ENCODE measurements at regions not wholly inside any gene's neighbourhood (a gene's known extent, or its start where the extent isn't known, plus 50 kb on each side); places are given as distances from the start of the nearest gene placed in this dataset.
A peak's percentile ranks its signal among the peaks of the same experiment; 100 is the strongest.

DNA sequence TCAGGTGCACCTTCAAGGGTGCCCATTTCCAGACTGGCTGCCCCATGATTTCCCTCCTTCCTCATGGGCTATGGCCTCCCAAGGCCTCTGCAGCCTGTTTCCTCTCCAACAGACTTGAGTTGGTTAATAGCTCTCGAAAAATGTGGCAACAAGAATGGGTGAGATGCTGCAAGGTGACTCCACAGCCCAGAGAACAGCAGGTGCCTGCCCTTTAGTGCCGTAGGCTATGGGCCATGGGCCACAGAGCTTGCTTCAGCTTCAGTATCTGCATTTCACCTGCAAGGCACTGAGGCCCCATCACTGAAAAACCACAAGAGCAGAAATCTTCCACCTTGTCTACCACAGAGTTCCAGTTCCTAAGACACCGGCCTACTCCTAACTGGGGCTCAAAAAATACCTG lies 122.0 kb downstream of the ETS2 start:
- intact Hi-C loops (cut with DNase I), result loop anchor here in 3 of 10 donors (5.0 kb wide), 2 partner anchors 45 to 60 kb away; no protein-coding TSS in a partner anchor
- Histone ChIP-seq H3K4me1 (peaks cover 6 to 41% (median 16%) of the 10 kb centered on the region in 9 donors), H3K27ac (no peak overlapping the region), H3K9me3 (peaks cover 0 to 10% (median 4%) of the 10 kb centered on the region in 11 donors), H3K27me3 (no peaks in the 10 kb centered on the region), H3K4me3 (no peak overlapping the region), H3K36me3 (no peaks in the 10 kb centered on the region)
- ATAC-seq (no peak), DNase-seq (no peak)
- TF ChIP-seq, protein P1, sequence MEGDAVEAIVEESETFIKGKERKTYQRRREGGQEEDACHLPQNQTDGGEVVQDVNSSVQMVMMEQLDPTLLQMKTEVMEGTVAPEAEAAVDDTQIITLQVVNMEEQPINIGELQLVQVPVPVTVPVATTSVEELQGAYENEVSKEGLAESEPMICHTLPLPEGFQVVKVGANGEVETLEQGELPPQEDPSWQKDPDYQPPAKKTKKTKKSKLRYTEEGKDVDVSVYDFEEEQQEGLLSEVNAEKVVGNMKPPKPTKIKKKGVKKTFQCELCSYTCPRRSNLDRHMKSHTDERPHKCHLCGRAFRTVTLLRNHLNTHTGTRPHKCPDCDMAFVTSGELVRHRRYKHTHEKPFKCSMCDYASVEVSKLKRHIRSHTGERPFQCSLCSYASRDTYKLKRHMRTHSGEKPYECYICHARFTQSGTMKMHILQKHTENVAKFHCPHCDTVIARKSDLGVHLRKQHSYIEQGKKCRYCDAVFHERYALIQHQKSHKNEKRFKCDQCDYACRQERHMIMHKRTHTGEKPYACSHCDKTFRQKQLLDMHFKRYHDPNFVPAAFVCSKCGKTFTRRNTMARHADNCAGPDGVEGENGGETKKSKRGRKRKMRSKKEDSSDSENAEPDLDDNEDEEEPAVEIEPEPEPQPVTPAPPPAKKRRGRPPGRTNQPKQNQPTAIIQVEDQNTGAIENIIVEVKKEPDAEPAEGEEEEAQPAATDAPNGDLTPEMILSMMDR (IDR thresholded peaks at IDR 0.05), result no peak
- 93 to 96% methylated on average over 3 of the region's 3 CpGs for WGBS, 2 donors

DNA sequence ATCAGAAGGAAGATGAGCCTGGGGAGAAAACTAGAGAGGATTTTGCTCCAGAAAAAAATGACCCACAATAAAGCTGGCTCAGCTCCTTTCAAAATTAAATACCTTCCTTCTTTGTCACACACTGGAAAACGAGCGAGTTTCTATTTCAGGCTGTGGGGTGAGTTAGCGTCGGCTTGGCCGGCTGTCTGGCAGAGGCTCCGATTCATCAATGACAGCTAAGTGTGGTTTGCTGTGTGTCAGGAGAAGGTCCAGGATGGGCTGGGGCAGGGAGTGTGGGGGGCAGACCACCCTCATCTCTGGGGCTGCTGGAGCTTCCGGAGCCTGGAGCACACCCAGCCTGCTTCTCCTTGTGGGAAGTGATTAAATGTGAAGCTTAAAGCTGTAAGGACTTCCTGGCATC lies 120.2 kb downstream of the ETS2 start:
- 0% methylated on average over 7 of the region's 7 CpGs for WGBS, 2 donors
- intact Hi-C loops (cut with DNase I), result loop anchor here in 3 of 10 donors (5.0 kb wide), 2 partner anchors 46 to 61 kb away; no protein-coding TSS in a partner anchor
- peaks cover 6 to 33% (median 17%) of the 10 kb centered on the region in 9 donors for H3K4me1 ChIP-seq

DNA sequence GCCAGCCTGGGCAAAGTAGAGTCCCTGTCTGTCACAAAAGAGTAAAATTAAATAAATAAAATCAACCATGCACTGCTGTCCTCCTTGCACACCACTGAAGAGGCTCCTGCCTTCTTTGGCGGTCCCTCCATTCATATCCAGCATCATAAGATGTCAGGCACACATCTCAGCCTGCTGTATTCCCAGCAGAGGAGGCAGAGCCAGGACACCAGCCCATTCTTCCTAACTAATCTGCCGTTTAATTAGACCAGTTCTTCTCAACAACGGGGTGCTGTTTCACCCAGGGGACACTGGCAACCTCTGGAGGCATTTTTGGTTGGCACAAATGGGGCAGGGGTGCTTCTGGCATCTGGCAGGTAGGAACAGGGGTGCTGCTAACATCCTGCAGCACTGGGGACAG lies 119.7 kb downstream of the ETS2 start:
- no peak for DNase-seq
- Histone ChIP-seq H3K36me3 (no peaks in the 10 kb centered on the region), H3K4me3 (peak overlapping the region in 7 of 10 donors; percentile 4 to 44 (median 32)), H3K27ac (peak overlapping the region; percentile 44 to 89 (median 72)), H3K27me3 (no peaks in the 10 kb centered on the region), H3K4me1 (peaks cover 6 to 34% (median 19%) of the 10 kb centered on the region in 9 donors), H3K9me3 (peaks cover 0 to 10% (median 4%) of the 10 kb centered on the region in 11 donors)
- intact Hi-C loops (cut with DNase I), result loop anchor here in 3 of 10 donors (5.0 kb wide), 2 partner anchors 47 to 62 kb away; no protein-coding TSS in a partner anchor
- 37 to 41% methylated on average over 3 of the region's 3 CpGs for WGBS, 2 donors
- TF ChIP-seq, protein P1 (IDR thresholded peaks at IDR 0.05), result no peak
- ATAC-seq, result peak in 7 of 8 donors; percentile 16 to 54 (median 25)

More for the DNA sequence above, 120.2 kb downstream of the ETS2 start:
- peaks cover 0 to 10% (median 4%) of the 10 kb centered on the region in 11 donors for H3K9me3 ChIP-seq
- peak overlapping the region in 8 of 10 donors; percentile 4 to 44 (median 32) for H3K4me3 ChIP-seq
- H3K27ac ChIP-seq, result peak overlapping the region; percentile 44 to 89 (median 72)
- H3K27me3 ChIP-seq, result no peaks in the 10 kb centered on the region
- ATAC-seq (peak; percentile 86 to 95 (median 89)), DNase-seq (peak; percentile 60 to 71)
- H3K36me3 ChIP-seq, result no peaks in the 10 kb centered on the region
- TF ChIP-seq, protein P1 (IDR thresholded peaks at IDR 0.05), result no peak

DNA sequence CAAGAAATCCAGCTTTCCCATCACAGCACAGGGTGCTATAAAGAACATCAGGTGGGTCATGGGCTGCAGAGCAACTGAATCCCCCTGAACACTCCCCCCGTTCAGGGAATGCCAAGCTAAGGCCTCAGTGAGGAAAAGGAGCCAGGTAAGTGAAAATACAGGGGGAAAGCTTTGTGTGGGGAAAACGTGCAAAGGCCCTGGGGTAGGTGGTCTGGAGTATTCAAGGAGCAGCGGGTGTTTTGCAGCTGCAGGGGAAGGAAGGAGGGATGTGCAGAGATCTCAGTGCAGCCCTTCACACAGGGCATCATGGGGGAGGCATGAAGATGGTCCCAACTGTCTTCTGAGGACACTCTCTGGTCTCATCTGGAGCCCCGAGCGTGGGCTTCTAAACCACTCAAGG lies 119.2 kb downstream of the ETS2 start:
- Histone ChIP-seq H3K27ac (peak overlapping the region in 4 of 10 donors; percentile 85 to 89 (median 88)), H3K27me3 (no peaks in the 10 kb centered on the region), H3K4me3 (no peak overlapping the region), H3K36me3 (no peaks in the 10 kb centered on the region), H3K9me3 (peaks cover 0 to 9% (median 4%) of the 10 kb centered on the region in 11 donors), H3K4me1 (peaks cover 6 to 33% (median 19%) of the 10 kb centered on the region in 9 donors)
- intact Hi-C loops (cut with DNase I), result loop anchor here in 3 of 10 donors (5.0 kb wide), 2 partner anchors 47 to 62 kb away; no protein-coding TSS in a partner anchor
- DNase-seq (no peak), ATAC-seq (no peak)
- WGBS, 2 donors, result 97% methylated on average over 5 of the region's 5 CpGs
- TF ChIP-seq, protein P1 (IDR thresholded peaks at IDR 0.05), result no peak
